ENCODE measurements at regions not wholly inside any gene's neighbourhood (a gene's known extent, or its start where the extent isn't known, plus 50 kb on each side); places are given as distances from the start of the nearest gene placed in this dataset.

GRCh38 chr6:21459641-21460040 is 133.9 kb upstream of the SOX4 start:
- TF ChIP-seq EZH2 (IDR thresholded peaks at IDR 0.05; ENCODE audit: borderline replicate concordance, low read depth, low read length, severe bottlenecking) (no peak), CTCF (IDR thresholded peaks at IDR 0.05; ENCODE audit: borderline replicate concordance, extremely low read depth, low read length, poor library complexity, severe bottlenecking) (no peak)

Measured in DND-41 (cell line).